ENCODE measurements at regions not wholly inside any gene's neighbourhood (a gene's known extent, or its start where the extent isn't known, plus 50 kb on each side); places are given as distances from the start of the nearest gene placed in this dataset.

DNA sequence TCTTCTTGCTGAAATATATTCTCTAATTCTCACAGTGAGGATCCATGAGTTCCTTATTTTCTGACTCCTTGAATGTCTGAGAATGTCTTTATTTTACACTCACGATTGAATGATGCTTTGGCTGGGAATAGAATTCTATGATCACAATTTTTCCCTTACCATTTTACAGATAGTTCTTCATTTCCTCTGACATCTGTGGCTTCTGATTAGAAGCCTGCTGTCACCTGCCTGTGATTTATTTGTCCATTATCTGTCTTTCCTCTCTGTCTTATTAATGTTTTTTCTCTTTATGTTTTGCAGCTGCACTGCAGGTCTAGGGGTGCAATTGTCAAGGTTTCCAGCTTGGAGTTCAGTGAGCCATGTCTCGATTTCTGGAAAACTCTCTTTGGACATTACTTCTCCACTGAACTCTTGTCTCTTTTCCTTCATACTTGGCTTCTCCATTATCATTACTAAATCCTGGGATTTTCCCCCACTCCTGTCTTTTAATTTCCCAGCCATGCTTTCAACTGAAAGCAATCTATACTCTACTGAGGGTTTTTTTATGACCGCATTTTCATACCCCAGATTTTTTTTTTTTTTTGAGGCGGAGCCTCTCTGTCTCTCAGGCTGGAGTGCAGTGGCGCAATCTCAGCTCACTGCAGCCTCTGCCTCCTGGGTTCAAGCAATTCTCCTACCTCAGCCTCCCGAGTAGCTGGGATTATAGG is 85.8 kb upstream of the PRNP start:
- no peak for DNase-seq (ENCODE audit: low read depth, low spot score)

DNA sequence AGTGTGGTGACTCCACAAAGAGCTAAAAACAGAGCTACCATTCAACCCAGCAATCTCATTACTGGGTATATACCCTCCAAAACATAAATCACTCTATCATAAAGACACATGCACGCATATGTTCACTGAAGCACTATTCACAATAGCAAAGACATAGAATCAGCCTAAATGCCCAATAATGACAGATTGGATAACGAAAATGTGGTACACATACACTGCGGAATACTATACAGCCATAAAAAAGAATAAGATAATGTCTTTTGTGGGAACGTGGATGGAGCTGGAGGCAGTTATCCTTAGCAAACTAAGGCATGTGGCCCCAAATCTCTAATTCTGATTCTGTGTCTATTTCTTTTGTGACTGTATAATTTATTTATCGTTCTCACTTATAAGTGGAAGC is 89.0 kb upstream of the PRNP start:
- DNase-seq (ENCODE audit: low read depth, low spot score), result no peak

- no peak for DNase-seq (ENCODE audit: low read depth, low spot score)
Measured at GRCh38 chr20:4593149-4593525, 93.1 kb upstream of the PRNP start.

DNA sequence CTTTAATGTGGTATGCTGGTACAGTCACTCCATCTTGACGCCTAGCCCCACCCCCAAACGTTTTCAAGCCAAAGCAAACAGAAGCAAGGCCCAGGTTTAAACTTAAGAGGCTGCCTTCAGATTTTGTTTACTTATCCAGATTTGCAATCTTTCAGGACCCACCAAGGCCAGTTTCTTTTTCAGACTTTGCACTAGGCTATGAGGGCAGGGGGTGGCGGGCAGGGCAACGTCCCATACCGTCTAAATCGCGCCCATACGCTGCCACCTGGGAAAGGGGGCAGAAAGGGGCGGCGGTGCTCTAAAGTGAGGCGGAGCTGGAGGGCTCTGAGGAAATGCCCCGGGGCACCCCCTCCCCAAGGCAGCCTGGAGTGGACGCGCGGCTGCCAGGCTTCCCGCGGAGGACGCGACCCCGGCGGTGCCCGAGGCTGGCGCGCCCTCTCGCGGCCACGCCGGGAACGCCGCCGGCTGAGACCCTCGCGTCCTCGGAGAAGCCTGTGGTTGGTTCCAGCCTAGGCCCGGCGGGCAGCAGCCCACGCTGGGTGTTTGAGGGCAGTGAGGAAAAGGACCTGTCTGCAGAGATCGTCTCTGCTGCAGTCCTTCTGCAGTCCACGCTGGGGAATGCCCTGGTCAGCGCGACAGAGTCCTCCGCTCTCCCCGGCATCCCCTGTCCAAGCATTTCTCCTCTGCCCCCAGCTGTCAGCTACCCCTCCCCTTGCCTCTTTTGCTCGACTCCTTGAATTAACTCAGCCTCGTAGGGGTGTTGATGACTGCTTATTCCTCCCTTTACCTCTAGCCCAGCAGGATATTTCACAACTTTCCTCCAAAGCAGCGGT is 93.7 kb upstream of the PRNP start:
- peak; percentile 10 for DNase-seq (ENCODE audit: low read depth, low spot score)

DNA sequence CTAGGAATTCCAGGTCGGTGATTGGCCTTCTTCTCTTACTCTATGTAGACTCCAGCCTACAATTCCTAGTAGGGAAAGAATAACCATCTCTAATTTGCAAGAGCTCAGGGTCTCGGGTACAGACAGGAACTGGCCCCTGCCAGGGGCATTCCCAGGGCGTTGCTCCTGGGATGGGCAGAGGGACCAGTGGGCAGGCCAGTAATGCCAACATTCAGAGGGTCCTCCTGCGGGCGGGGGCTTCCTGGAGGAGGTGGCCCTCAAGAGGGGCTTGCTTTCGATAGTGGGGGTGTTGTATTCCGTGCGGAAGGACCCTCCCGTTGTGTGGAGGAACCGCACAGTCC is 94.3 kb upstream of the PRNP start:
- DNase-seq (ENCODE audit: low read depth, low spot score), result no peak

GRCh38 chr20:4585758-4586157 is 100.5 kb upstream of the PRNP start:
- DNase-seq (ENCODE audit: low read depth, low spot score), result no peak

GRCh38 chr20:4585104-4585753 is 101.0 kb upstream of the PRNP start:
- no peak for DNase-seq (ENCODE audit: low read depth, low spot score)

DNA sequence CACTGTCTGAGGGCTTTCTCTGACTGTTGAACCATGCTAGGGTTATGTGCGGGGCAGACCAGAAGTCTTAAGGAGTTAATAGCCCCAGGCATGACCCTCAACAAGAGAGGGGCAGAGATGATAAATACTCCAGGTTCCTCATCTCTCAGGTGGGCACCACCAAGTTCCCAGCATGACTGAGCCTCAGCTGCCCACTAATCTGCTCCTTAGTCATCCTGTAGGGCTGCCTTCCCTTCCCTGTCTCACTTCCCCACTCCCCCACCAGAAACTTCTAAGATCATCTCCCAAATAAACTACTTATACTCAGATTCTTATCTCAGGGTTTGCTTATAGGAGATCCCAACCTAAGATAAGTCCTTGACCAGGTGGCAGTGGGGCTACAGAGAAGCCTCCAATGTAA is 101.7 kb upstream of the PRNP start:
- no peak for DNase-seq (ENCODE audit: low read depth, low spot score)

DNA sequence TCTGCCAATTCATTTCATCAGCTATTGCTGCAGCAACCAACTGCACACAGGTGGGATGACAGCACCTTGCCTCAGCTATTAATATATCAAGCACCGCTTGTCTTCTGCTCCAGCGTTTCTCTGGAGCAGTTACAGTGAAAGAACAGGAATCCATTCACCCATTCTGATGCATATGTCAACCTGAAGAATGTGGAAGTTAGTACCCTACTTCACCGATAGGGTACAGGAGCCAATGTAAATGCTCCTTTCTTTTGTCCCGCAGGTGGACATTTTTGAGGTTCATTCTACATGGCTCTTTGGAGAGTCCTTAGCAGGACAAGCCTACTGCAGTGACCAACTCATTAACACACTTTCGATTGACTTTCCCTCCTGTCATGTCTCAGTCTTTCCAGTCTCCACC is 104.4 kb upstream of the PRNP start:
- DNase-seq (ENCODE audit: low read depth, low spot score), result no peak

GRCh38 chr20:4578375-4578774 is 107.9 kb upstream of the PRNP start:
- DNase-seq (ENCODE audit: low read depth, low spot score), result no peak

DNA sequence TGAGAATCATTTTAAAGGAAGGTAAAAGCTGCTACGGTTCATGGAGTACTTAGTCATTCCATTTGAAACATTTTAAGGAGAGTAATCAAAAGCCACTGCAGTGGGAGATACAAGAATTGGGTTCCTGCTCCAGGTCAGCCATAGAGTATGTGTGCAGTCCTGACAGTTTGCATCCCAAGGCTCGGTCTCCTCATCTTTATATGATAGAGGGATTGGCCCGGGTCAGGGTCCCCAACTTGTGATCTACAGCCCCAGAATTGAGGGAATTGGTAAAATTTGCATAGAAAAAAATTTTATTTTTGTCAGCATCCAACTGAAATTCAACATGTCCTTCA is 111.9 kb upstream of the PRNP start:
- DNase-seq (ENCODE audit: low read depth, low spot score), result no peak

- no peak for DNase-seq (ENCODE audit: low read depth, low spot score)
Measured at GRCh38 chr20:4573564-4574355, 112.5 kb upstream of the PRNP start.

- no peak for DNase-seq (ENCODE audit: low read depth, low spot score)
Measured at GRCh38 chr20:4571759-4572531, 114.3 kb upstream of the PRNP start.

DNA sequence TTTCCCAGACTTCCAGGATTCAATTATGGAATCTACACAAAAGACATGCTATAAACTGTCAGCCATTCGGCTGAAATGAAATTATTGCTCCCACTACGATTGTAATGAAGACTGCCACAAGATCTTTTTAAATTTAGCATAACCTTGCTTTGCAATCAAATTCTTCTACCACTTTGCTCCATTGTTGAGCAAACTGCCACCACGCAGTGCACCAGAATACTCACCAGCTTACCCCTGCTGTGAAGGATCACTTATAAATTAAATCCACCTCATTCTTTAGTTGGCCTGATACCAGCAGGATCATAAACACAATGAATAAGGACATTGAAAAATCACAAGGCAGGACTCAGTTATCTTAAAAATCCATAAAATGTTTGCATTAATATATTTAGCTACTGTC is 116.4 kb upstream of the PRNP start:
- no peak for DNase-seq (ENCODE audit: low read depth, low spot score)

DNA sequence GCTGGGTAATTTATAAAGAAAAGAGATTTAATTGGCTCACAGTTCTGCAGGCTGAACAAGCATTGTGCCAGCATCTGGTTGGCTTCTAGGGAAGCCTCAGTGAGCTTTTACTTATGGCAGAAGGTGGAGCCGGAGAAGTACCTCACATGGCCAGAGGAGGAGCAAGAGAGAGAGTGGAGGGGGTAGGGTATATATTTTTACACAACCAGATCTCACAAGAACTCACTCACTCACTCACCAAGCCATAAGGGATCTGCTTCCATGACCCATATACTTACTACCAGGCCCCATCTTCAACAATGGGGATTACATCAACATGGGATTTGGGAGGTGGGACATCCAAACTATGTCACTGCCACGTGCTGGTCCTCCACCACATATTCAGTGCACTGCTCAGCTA is 117.2 kb upstream of the PRNP start:
- DNase-seq (ENCODE audit: low read depth, low spot score), result no peak

DNA sequence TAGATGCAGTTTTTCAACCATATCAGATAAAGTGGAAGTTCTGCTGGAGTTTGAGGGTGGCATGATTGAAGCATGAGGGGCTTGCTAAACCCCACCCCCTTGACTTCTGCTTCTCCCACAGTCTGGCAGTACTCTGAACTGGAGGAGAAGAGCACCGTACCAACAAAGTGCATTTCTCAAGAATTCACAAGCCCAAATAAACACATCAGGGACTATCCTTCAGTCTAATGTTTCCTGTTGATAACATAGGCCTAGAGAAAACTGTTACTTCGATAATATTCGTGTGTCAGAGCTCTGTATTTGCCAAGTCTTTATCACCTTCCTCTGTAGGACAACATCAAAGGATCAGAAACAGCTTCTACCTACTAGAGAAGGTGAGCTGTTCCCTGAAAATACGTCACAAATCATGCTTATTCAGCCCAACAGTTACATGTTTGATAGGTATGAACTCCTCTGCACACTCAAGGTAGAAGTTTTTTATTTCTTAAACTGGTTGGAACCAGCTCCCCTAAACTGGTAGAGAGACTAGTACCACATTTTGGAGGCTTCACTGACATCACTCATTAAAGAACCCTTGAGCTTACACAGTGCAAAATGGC is 117.8 kb upstream of the PRNP start:
- no peak for DNase-seq (ENCODE audit: low read depth, low spot score)

GRCh38 chr20:4567170-4567569 is 119.1 kb upstream of the PRNP start:
- DNase-seq (ENCODE audit: low read depth, low spot score), result no peak

GRCh38 chr20:4563534-4563933 is 122.7 kb upstream of the PRNP start:
- no peak for DNase-seq (ENCODE audit: low read depth, low spot score)

DNA sequence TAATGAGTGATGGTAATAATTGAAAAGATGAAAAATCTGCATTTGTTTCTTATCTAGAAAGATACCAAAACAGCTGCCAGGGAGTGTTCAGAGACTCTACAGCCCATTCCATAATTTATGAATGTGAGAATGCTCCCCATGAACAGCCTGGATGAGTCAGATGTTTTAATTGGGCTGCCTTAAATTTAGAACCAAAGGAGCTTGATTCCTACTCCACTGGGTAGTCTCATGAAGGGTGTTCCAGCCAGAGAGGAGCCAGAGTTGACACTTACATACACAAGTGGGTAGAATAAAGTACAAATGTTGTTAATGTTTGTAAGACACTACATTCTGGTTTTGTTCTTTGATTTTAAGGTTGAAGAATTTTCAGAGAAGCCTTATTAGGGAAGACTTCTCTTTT is 123.2 kb upstream of the PRNP start:
- no peak for DNase-seq (ENCODE audit: low read depth, low spot score)

DNA sequence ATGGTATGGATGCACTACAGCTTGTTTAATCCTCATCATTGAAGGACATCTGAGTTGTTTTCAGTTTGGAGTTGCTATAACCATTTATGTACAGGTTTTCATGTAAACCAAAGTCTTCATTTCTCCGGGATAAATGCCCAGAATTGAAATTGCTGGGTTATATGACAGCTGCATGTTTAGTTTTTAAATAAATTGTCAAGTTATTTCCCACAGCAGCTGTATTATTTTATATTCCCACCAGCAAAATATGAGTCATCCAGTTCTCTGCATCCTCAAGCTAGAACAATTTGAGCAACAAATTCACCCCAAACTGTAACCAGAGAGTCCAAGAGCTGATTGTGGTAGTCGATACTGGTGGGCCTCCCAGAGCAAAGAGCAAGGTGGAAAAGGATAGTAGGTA is 125.6 kb upstream of the PRNP start:
- no peak for DNase-seq (ENCODE audit: low read depth, low spot score)

DNA sequence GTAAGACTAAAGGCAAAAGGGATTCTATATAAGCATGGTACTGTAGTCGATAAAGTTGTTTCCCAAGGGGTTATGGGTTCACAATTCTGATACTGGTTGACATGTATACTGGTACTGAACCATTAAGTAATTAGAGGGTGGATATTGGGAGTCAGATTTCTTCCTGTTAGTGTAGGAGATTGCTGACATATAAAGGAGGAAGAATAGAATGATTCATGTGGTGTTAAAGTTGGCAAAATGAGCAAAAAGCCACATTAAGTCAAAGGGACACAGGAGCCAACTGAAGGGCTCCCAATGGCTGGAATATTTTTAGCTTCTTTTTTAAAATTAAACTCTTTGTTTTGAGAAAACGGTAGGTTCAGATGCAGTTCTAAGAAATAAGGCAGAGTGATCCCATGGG is 126.3 kb upstream of the PRNP start:
- no peak for DNase-seq (ENCODE audit: low read depth, low spot score)

Data from activated CD4-positive, CD25-positive, alpha-beta regulatory T cell treated with anti-CD3 and anti-CD28 coated beads, Interleukin-2, amount 50 U/mL, for 16 hours (primary cell).